ENCODE measurements at regions not wholly inside any gene's neighbourhood (a gene's known extent, or its start where the extent isn't known, plus 50 kb on each side); places are given as distances from the start of the nearest gene placed in this dataset.

DNA sequence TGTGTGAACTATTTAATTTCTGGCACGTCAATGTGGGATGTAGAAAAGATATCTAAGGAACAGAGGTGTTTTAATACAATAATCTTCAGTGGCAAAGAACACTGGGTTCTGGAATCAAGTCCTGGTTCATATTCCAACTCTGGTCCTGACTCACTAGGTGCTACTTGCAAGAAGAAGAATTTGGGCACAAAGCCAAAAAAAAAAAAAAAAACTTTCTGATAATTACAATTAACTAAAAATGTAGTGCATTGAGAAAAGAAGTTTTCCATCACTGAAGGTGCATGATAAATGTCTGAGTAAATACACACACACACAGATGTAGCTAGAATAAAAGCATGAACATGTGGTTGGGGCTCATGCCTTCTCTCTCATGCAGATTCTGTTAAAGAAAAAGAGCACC is 424.4 kb upstream of the REG3G start:
- DNase-seq (ENCODE audit: low spot score), result no peak
- no peak overlapping the region for H3K4me3 ChIP-seq
- ATAC-seq (ENCODE audit: insufficient number of reproducible peaks, low FRiP score, low read depth), result no peak
- no peaks in the 10 kb centered on the region for H3K9me3 ChIP-seq
- TF ChIP-seq, protein P1, sequence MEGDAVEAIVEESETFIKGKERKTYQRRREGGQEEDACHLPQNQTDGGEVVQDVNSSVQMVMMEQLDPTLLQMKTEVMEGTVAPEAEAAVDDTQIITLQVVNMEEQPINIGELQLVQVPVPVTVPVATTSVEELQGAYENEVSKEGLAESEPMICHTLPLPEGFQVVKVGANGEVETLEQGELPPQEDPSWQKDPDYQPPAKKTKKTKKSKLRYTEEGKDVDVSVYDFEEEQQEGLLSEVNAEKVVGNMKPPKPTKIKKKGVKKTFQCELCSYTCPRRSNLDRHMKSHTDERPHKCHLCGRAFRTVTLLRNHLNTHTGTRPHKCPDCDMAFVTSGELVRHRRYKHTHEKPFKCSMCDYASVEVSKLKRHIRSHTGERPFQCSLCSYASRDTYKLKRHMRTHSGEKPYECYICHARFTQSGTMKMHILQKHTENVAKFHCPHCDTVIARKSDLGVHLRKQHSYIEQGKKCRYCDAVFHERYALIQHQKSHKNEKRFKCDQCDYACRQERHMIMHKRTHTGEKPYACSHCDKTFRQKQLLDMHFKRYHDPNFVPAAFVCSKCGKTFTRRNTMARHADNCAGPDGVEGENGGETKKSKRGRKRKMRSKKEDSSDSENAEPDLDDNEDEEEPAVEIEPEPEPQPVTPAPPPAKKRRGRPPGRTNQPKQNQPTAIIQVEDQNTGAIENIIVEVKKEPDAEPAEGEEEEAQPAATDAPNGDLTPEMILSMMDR (IDR thresholded peaks at IDR 0.05), result no peak
- H3K27ac ChIP-seq, result no peak overlapping the region
- no peaks in the 10 kb centered on the region for H3K4me1 ChIP-seq (ENCODE audit: control insufficient read depth in 1 of 2, low read depth in 2 of 2)
- no peaks in the 10 kb centered on the region for H3K27me3 ChIP-seq (replicated peaks; ENCODE audit: insufficient read depth)
- H3K36me3 ChIP-seq, result no peaks in the 10 kb centered on the region

DNA sequence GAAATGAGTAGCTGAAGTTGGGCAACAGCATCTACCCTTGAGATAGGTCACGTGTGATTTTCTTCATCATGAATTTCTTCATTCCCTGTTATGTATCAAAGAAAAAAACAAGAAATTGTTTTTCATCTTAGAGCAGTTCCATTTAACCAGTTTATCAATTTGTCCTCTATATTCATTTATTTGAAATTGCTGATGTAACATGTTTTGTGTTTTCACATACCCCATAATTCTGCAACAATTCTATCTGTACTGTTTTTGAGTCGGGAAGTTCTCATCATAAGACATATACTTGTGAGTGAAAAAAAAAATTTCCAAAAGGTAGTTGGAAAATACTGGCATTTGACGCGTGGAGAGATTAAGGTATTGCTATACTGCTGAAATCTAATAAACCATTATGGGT is 422.6 kb upstream of the REG3G start:
- ATAC-seq (ENCODE audit: insufficient number of reproducible peaks, low FRiP score, low read depth) (no peak), DNase-seq (ENCODE audit: low spot score) (no peak)
- H3K36me3 ChIP-seq, result no peaks in the 10 kb centered on the region
- TF ChIP-seq, protein P1 (IDR thresholded peaks at IDR 0.05), result no peak
- H3K27ac ChIP-seq, result no peak overlapping the region
- no peaks in the 10 kb centered on the region for H3K27me3 ChIP-seq (replicated peaks; ENCODE audit: insufficient read depth)
- no peaks in the 10 kb centered on the region for H3K4me1 ChIP-seq (ENCODE audit: control insufficient read depth in 1 of 2, low read depth in 2 of 2)
- no peak overlapping the region for H3K4me3 ChIP-seq
- no peaks in the 10 kb centered on the region for H3K9me3 ChIP-seq

DNA sequence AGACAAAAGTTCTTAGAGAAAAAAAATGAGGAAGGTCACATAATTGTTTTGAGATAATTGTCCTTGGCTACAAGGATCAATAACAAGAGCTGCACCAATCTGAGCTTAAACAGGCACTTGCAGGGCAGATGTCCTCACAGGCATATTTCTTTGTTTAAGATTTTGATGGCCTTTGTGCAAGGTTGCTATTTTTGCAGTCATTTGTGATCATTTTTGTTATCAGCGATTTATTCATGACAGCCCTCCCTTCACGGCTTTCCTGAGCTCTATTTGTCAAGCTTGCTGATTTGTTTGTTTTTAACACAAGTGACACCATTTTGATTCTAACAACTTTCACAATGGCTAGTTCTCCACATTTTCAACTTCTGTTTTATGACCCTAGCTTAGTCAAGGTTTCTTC is 418.6 kb upstream of the REG3G start:
- Histone ChIP-seq H3K27ac (no peak overlapping the region), H3K27me3 (replicated peaks; ENCODE audit: insufficient read depth) (no peaks in the 10 kb centered on the region), H3K36me3 (no peaks in the 10 kb centered on the region), H3K4me3 (no peak overlapping the region), H3K9me3 (no peaks in the 10 kb centered on the region), H3K4me1 (ENCODE audit: control insufficient read depth in 1 of 2, low read depth in 2 of 2) (no peaks in the 10 kb centered on the region)
- ATAC-seq (ENCODE audit: insufficient number of reproducible peaks, low FRiP score, low read depth) (no peak), DNase-seq (ENCODE audit: low spot score) (no peak)
- TF ChIP-seq, protein P1 (IDR thresholded peaks at IDR 0.05), result no peak

DNA sequence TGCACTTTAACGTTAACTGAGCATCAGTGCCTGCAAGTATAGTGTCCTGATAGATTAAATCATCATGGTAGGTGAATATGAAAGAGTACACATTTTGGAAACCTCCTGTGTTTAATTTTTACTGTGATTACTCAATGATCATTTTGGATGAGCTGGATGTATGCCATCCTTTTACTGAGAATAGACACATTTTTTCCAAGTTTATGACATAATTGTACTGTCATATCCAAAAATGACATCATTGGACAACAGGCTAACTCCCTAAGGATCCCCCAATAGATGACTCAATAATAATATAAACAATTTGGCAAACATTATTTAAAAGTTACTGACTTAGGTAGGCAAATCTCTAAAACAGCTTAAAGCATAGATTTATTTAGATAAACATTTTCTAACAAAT is 410.8 kb upstream of the REG3G start:
- Histone ChIP-seq H3K36me3 (no peaks in the 10 kb centered on the region), H3K27me3 (replicated peaks; ENCODE audit: insufficient read depth) (no peaks in the 10 kb centered on the region), H3K4me1 (ENCODE audit: control insufficient read depth in 1 of 2, low read depth in 2 of 2) (no peaks in the 10 kb centered on the region), H3K4me3 (no peak overlapping the region), H3K27ac (no peak overlapping the region), H3K9me3 (no peaks in the 10 kb centered on the region)
- DNase-seq (ENCODE audit: low spot score) (no peak), ATAC-seq (ENCODE audit: insufficient number of reproducible peaks, low FRiP score, low read depth) (no peak)
- TF ChIP-seq, protein P1 (IDR thresholded peaks at IDR 0.05), result no peak

DNA sequence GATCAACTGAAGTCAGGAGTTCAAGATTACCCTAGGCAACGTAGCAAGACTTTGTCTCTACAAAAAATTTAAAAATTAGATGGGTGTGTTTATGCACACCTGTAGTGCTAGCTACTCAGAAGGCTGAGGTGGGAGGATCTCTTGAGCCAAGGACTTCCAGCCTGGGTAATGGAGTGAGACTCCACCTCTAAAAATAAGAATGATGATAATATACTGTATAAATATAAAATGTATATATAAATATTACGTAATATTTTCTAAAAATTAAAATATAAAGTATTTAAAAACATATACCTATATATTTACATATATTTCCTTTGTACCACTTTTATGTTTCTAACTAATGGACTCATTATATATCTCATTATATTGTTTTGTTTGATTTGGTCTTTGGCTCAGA is 409.5 kb upstream of the REG3G start:
- Histone ChIP-seq H3K4me3 (no peak overlapping the region), H3K27ac (no peak overlapping the region), H3K9me3 (no peaks in the 10 kb centered on the region), H3K27me3 (replicated peaks; ENCODE audit: insufficient read depth) (no peaks in the 10 kb centered on the region), H3K4me1 (ENCODE audit: control insufficient read depth in 1 of 2, low read depth in 2 of 2) (no peaks in the 10 kb centered on the region), H3K36me3 (no peaks in the 10 kb centered on the region)
- TF ChIP-seq, protein P1 (IDR thresholded peaks at IDR 0.05), result no peak
- no peak for DNase-seq (ENCODE audit: low spot score)
- ATAC-seq (ENCODE audit: insufficient number of reproducible peaks, low FRiP score, low read depth), result no peak
